T-cell (primary cell): ENCODE measurements at regions not wholly inside any gene's neighbourhood (a gene's known extent, or its start where the extent isn't known, plus 50 kb on each side); places are given as distances from the start of the nearest gene placed in this dataset.

Experiments used
- ATAC-seq, 4 experiments: fragments of 200-7000 bp in 3 of 4; fragments of 150-1000 bp in 1 of 4; cut with Tn5 transposase; replicated peaks in 1 of 4; 1 replicate in 3 of 4; 2 replicates in 1 of 4; pipeline ENCODE4 v1.10.0; 2021; ENCODE audit warnings: moderate library complexity in 3 of 4, mild to moderate bottlenecking in 2 of 4, moderate number of reproducible peaks in 1 of 4
- CTCF ChIA-PET, 2 donors: fragments of 300-600 bp; sonication (Branson Sonifier 250); formaldehyde crosslinking; loops; one replicate each; lab custom pipeline; 2022; ENCODE audit warnings: antibody characterized with exemption in 2 of 2; lab: Charles Lee
- POLR2A ChIA-PET, 2 donors: fragments of 300-600 bp; sonication (Branson Sonifier 250); formaldehyde crosslinking; loops; one replicate each; lab custom pipeline; 2022; ENCODE audit warnings: antibody characterized with exemption in 2 of 2; lab: Charles Lee
- DNase-seq, 35 experiments: peaks; one replicate each; pipeline versions ENCODE4 v3.0.0 to v3.0.0-alpha.2; 2013 to 2023
- H3K27ac ChIP-seq: one replicate; pipeline ENCODE4 v1.5.1; 2013; ENCODE audit warnings: low read length
- H3K27me3 ChIP-seq, 2 experiments: replicated peaks in 1 of 2; 1 replicate in 1 of 2; 2 replicates in 1 of 2; pipeline versions ENCODE4 v1.6.1 to v1.7.0; 2013; ENCODE audit warnings: low read length in 1 of 2, mixed read lengths in 1 of 2; ENCODE audit not compliant: control insufficient read depth in 2 of 2, insufficient read depth in 2 of 2; ENCODE audit errors: extremely low read depth in 1 of 2
- H3K36me3 ChIP-seq, 2 donors: 1 replicate in 1 of 2; 2 replicates in 1 of 2; pipeline versions ENCODE4 v1.6.1 to v1.7.0; 2013; ENCODE audit warnings: low read length in 1 of 2; ENCODE audit not compliant: control insufficient read depth in 2 of 2, insufficient read depth in 1 of 2; ENCODE audit errors: extremely low read depth in 1 of 2
- H3K4me1 ChIP-seq, 2 experiments: 1 replicate in 1 of 2; 2 replicates in 1 of 2; pipeline versions ENCODE4 v1.6.1 to v1.7.0; 2013; ENCODE audit warnings: low read length in 2 of 2, mixed read lengths in 1 of 2; ENCODE audit not compliant: insufficient read depth in 2 of 2, control insufficient read depth in 1 of 2; ENCODE audit errors: extremely low read depth in 1 of 2
- H3K4me3 ChIP-seq, 2 donors: 1 replicate in 1 of 2; 2 replicates in 1 of 2; pipeline versions ENCODE4 v1.5.1 to v1.7.0; 2013; ENCODE audit warnings: mild to moderate bottlenecking in 2 of 2, low read length in 1 of 2, moderate library complexity in 1 of 2; ENCODE audit not compliant: control insufficient read depth in 1 of 2; ENCODE audit errors: extremely low read depth in 1 of 2
- H3K9me3 ChIP-seq: 2 replicates; pipeline ENCODE4 v1.7.0; 2013
- H3K27ac Mint-ChIP-seq, 2 donors: one replicate each; pipeline ENCODE4 v1.8.0; 2020 to 2021; ENCODE audit warnings: mild to moderate bottlenecking in 2 of 2, mixed read lengths in 2 of 2
- H3K27me3 Mint-ChIP-seq, 2 donors: one replicate each; pipeline ENCODE4 v1.8.0; 2021 to 2022; ENCODE audit warnings: mixed read lengths in 2 of 2
- H3K36me3 Mint-ChIP-seq: one replicate; pipeline ENCODE4 v1.8.0; 2021; ENCODE audit warnings: mixed read lengths
- H3K4me1 Mint-ChIP-seq, 3 donors: one replicate each; pipeline ENCODE4 v1.8.0; 2020 to 2022; ENCODE audit warnings: mixed read lengths in 3 of 3, mild to moderate bottlenecking in 1 of 3
- H3K4me3 Mint-ChIP-seq, 3 donors: one replicate each; pipeline ENCODE4 v1.8.0; 2020 to 2022; ENCODE audit warnings: mild to moderate bottlenecking in 3 of 3, mixed read lengths in 3 of 3, moderate library complexity in 3 of 3
- H3K9me3 Mint-ChIP-seq, 3 donors: one replicate each; pipeline ENCODE4 v1.8.0; 2020 to 2022; ENCODE audit warnings: mixed read lengths in 3 of 3
- WGBS: methylation state at CpG from one replicate; pipeline ENCODE4 v1.1.5; 2013; ENCODE audit warnings: missing lambda C conversion rate; ENCODE audit not compliant: insufficient coverage; 5-methylcytosine and 5-hydroxymethylcytosine counted together

DNA sequence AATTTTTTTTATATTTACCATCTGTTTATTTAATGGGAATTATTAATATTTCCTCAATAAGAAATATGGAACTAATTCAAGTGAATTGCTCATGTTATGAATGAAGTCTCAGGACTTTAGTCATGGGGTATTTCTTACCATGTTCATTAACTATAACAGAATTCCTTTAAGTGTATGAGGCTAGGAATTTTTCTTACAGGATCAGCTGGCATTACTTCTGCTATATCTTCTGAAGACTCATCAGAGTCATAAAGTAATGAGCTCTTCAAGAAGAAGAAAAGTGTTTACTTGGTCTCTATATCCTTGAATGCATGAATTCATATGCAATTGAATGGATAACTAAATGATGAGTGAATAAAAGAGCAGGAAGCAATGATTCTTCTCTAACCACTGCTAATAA is 486.8 kb upstream of the THBS1 start:
- no peak overlapping the region for H3K4me3 ChIP-seq
- peaks cover 0 to 11% of the 10 kb centered on the region in 2 experiments for H3K27me3 ChIP-seq
- Mint-ChIP-seq H3K27ac (no peak overlapping the region), H3K9me3 (no peaks in the 10 kb centered on the region), H3K36me3 (no peaks in the 10 kb centered on the region), H3K4me1 (no peaks in the 10 kb centered on the region), H3K27me3 (peaks cover 8 to 9% of the 10 kb centered on the region in 2 donors), H3K4me3 (no peak overlapping the region)
- ATAC-seq (no peak), DNase-seq (no peak)
- no peaks in the 10 kb centered on the region for H3K4me1 ChIP-seq
- H3K27ac ChIP-seq = no peak overlapping the region
- H3K9me3 ChIP-seq = no peaks in the 10 kb centered on the region
- CTCF ChIA-PET = no interaction called here
- POLR2A ChIA-PET = no interaction called here
- H3K36me3 ChIP-seq = no peaks in the 10 kb centered on the region

- 40% methylated on average over 1 of the region's 8 CpGs for WGBS
- no peak overlapping the region for H3K27ac Mint-ChIP-seq
- CTCF ChIA-PET = no interaction called here
Observed at GRCh38 chr15:39095218-39095879, 485.5 kb upstream of the THBS1 start.

GRCh38 chr15:39096608-39097205 is 484.2 kb upstream of the THBS1 start:
- no peak overlapping the region for H3K27ac Mint-ChIP-seq
- no peaks in the 10 kb centered on the region for H3K4me1 ChIP-seq
- H3K4me3 Mint-ChIP-seq = no peak overlapping the region
- no peaks in the 10 kb centered on the region for H3K9me3 Mint-ChIP-seq
- peaks cover 0 to 11% of the 10 kb centered on the region in 2 experiments for H3K27me3 ChIP-seq
- WGBS = 67% methylated on average over 2 of the region's 3 CpGs
- H3K4me3 ChIP-seq = no peak overlapping the region
- ChIA-PET CTCF (no interaction called here), POLR2A (no interaction called here)
- peaks cover 5 to 9% of the 10 kb centered on the region in 2 donors for H3K27me3 Mint-ChIP-seq
- ATAC-seq (no peak), DNase-seq (no peak)
- no peaks in the 10 kb centered on the region for H3K4me1 Mint-ChIP-seq
- H3K9me3 ChIP-seq = no peaks in the 10 kb centered on the region
- H3K36me3 Mint-ChIP-seq = no peaks in the 10 kb centered on the region
- no peak overlapping the region for H3K27ac ChIP-seq
- no peaks in the 10 kb centered on the region for H3K36me3 ChIP-seq

More at GRCh38 chr15:39095218-39095879, 485.5 kb upstream of the THBS1 start:
- Mint-ChIP-seq H3K4me3 (no peak overlapping the region), H3K27me3 (peaks cover 8 to 12% of the 10 kb centered on the region in 2 donors), H3K4me1 (no peaks in the 10 kb centered on the region), H3K9me3 (no peaks in the 10 kb centered on the region), H3K36me3 (no peaks in the 10 kb centered on the region)
- H3K4me1 ChIP-seq = no peaks in the 10 kb centered on the region
- H3K36me3 ChIP-seq = no peaks in the 10 kb centered on the region
- ATAC-seq (no peak), DNase-seq (no peak)
- POLR2A ChIA-PET = no interaction called here
- H3K27me3 ChIP-seq = peaks cover 0 to 11% of the 10 kb centered on the region in 2 experiments
- no peak overlapping the region for H3K27ac ChIP-seq
- no peaks in the 10 kb centered on the region for H3K9me3 ChIP-seq
- H3K4me3 ChIP-seq = no peak overlapping the region

DNA sequence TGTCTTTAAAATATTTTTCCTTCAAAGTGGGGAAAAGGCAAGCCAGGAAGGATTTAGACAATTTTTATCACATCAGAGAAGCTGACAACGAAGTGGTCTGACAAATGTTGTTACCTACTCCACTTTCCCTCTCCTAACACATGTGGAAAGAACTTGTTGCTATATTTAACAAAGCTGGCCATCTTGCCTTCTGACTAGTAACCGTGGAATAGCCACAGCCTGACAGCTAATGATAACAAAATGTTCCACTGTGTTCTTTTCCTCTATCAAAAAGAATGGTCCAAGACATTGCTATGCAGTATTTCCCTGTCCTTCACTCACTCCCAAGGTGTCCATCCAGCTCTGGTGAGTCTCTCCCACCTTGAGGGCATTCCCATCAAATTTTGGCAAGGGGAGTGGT is 481.4 kb upstream of the THBS1 start:
- no peaks in the 10 kb centered on the region for H3K36me3 Mint-ChIP-seq
- CTCF ChIA-PET = interaction anchor here in 1 of 2 donors (0.7 kb wide), 1 partner anchor 11 kb away, joined by 3 read pairs; no protein-coding TSS in a partner anchor
- Histone ChIP-seq H3K9me3 (no peaks in the 10 kb centered on the region), H3K4me3 (no peak overlapping the region), H3K27ac (no peak overlapping the region), H3K4me1 (no peaks in the 10 kb centered on the region), H3K27me3 (no peaks in the 10 kb centered on the region), H3K36me3 (no peaks in the 10 kb centered on the region)
- H3K4me3 Mint-ChIP-seq = no peak overlapping the region
- ATAC-seq (no peak), DNase-seq (no peak)
- H3K4me1 Mint-ChIP-seq = no peaks in the 10 kb centered on the region
- 69% methylated on average over 2 of the region's 2 CpGs for WGBS
- POLR2A ChIA-PET = no interaction called here
- H3K9me3 Mint-ChIP-seq = peaks cover 0 to 9% (median 0%) of the 10 kb centered on the region in 3 donors
- H3K27me3 Mint-ChIP-seq = peaks cover 5 to 9% of the 10 kb centered on the region in 2 donors
- H3K27ac Mint-ChIP-seq = no peak overlapping the region

DNA sequence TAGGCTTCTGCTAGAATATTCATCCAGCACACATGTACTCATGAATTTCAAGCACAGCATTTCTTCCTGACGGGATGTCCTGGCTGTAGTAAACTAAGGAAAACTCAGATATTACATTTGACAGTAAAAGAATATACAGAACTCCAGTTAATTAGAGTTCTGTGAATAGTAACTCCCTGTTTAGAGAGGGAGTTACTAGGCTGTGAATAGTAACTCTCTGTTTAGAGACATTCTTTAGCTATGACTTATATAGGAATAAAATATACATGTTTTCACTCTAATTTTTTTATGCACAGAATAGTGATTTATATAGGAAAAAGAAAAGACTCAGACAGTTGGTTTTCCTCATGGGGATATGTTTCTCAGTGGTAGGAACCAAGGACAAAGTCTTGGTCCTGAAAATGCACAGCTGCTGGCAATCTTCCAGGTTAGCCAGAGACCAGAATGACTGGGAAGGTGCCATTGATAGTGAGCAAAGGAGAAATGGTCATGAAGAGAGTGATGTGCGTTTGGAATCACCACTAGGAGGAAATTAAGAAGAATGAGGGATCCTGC is 480.7 kb upstream of the THBS1 start:
- Histone ChIP-seq H3K9me3 (no peaks in the 10 kb centered on the region), H3K36me3 (no peaks in the 10 kb centered on the region), H3K4me3 (no peak overlapping the region), H3K4me1 (no peaks in the 10 kb centered on the region), H3K27me3 (no peaks in the 10 kb centered on the region), H3K27ac (no peak overlapping the region)
- H3K9me3 Mint-ChIP-seq = peaks cover 0 to 9% (median 0%) of the 10 kb centered on the region in 3 donors
- no peak for ATAC-seq
- no peaks in the 10 kb centered on the region for H3K4me1 Mint-ChIP-seq
- no peak overlapping the region for H3K27ac Mint-ChIP-seq
- no peak for DNase-seq
- ChIA-PET POLR2A (no interaction called here), CTCF (no interaction called here)
- peaks cover 5 to 9% of the 10 kb centered on the region in 2 donors for H3K27me3 Mint-ChIP-seq
- WGBS = 60% methylated on average over 1 of the region's 2 CpGs
- H3K4me3 Mint-ChIP-seq = no peak overlapping the region
- H3K36me3 Mint-ChIP-seq = no peaks in the 10 kb centered on the region

- peaks cover 5 to 9% of the 10 kb centered on the region in 2 donors for H3K27me3 Mint-ChIP-seq
- ChIA-PET POLR2A (no interaction called here), CTCF (no interaction called here)
- peaks cover 0 to 9% (median 0%) of the 10 kb centered on the region in 3 donors for H3K9me3 Mint-ChIP-seq
- WGBS = no CpG with 5 or more reads among the region's 1 CpG
- H3K27ac ChIP-seq = no peak overlapping the region
- no peaks in the 10 kb centered on the region for H3K27me3 ChIP-seq
- H3K36me3 ChIP-seq = no peaks in the 10 kb centered on the region
- no peak for DNase-seq
- H3K9me3 ChIP-seq = no peaks in the 10 kb centered on the region
- H3K4me3 Mint-ChIP-seq = no peak overlapping the region
- H3K27ac Mint-ChIP-seq = no peak overlapping the region
- no peaks in the 10 kb centered on the region for H3K4me1 ChIP-seq
- H3K4me3 ChIP-seq = no peak overlapping the region
- no peak for ATAC-seq
- no peaks in the 10 kb centered on the region for H3K4me1 Mint-ChIP-seq
- no peaks in the 10 kb centered on the region for H3K36me3 Mint-ChIP-seq
Observed at GRCh38 chr15:39102431-39102830, 478.4 kb upstream of the THBS1 start.
